ENCODE measurements at regions not wholly inside any gene's neighbourhood (a gene's known extent, or its start where the extent isn't known, plus 50 kb on each side); places are given as distances from the start of the nearest gene placed in this dataset.

- no peak for DNase-seq
Measured at GRCh38 chr16:27686926-27687325, 137.0 kb downstream of the KATNIP start.

- DNase-seq, result no peak
Measured at GRCh38 chr16:27687605-27688004, 137.7 kb downstream of the KATNIP start.

- no peak for DNase-seq
Measured at GRCh38 chr16:27689711-27690110, 139.8 kb downstream of the KATNIP start.

GRCh38 chr16:27690608-27691007 lies 140.7 kb downstream of the KATNIP start:
- no peak for DNase-seq

- DNase-seq, result no peak
Measured at GRCh38 chr16:27691721-27692120, 141.8 kb downstream of the KATNIP start.

GRCh38 chr16:27692576-27692975 lies 142.6 kb downstream of the KATNIP start:
- DNase-seq, result no peak

- no peak for DNase-seq
Measured at GRCh38 chr16:27695161-27695560, 145.2 kb downstream of the KATNIP start.

GRCh38 chr16:27698266-27698665 lies 148.3 kb downstream of the KATNIP start:
- no peak for DNase-seq

- DNase-seq, result no peak
Measured at GRCh38 chr16:27698746-27699145, 148.8 kb downstream of the KATNIP start.

GRCh38 chr16:27699540-27699939 lies 149.6 kb downstream of the KATNIP start:
- DNase-seq, result no peak

GRCh38 chr16:27700304-27700995 lies 150.5 kb downstream of the KATNIP start:
- no peak for DNase-seq

- DNase-seq, result no peak
Measured at GRCh38 chr16:27701381-27701780, 151.4 kb downstream of the KATNIP start.

- no peak for DNase-seq
Measured at GRCh38 chr16:27703121-27703520, 153.2 kb downstream of the KATNIP start.

GRCh38 chr16:27703545-27703944 lies 153.6 kb downstream of the KATNIP start:
- DNase-seq, result peak; percentile 17

- DNase-seq, result no peak
Measured at GRCh38 chr16:27704252-27704651, 154.3 kb downstream of the KATNIP start.

- no peak for DNase-seq
Measured at GRCh38 chr16:27706156-27706865, 156.4 kb downstream of the KATNIP start.

GRCh38 chr16:27706866-27707685 lies 157.1 kb downstream of the KATNIP start:
- no peak for DNase-seq

GRCh38 chr16:27708651-27709050 lies 158.7 kb downstream of the KATNIP start:
- no peak for DNase-seq

- no peak for DNase-seq
Measured at GRCh38 chr16:27712251-27712711, 162.3 kb downstream of the KATNIP start.

- no peak for DNase-seq
Measured at GRCh38 chr16:27717726-27718125, 167.8 kb downstream of the KATNIP start.

GRCh38 chr16:27718201-27719105 lies 168.5 kb downstream of the KATNIP start:
- no peak for DNase-seq

- no peak for DNase-seq
Measured at GRCh38 chr16:27719106-27719445, 169.1 kb downstream of the KATNIP start.

Data from fibroblast of skin of abdomen (primary cell).